ENCODE measurements at regions not wholly inside any gene's neighbourhood (a gene's known extent, or its start where the extent isn't known, plus 50 kb on each side); places are given as distances from the start of the nearest gene placed in this dataset.
A peak's percentile ranks its signal among the peaks of the same experiment; 100 is the strongest.

GRCh38 chr13:64332048-64332447, 2898.1 kb downstream of the PCDH9 start:
- dilution Hi-C loops (cut with HindIII; ENCODE audit: low sequenced_read_pairs, unreplicated experiment): no loop called here
- H3K4ac ChIP-seq (ENCODE audit: low read depth, low read length): no peak overlapping the region
- no peaks in the 10 kb centered on the region for H3K36me3 ChIP-seq (ENCODE audit: control insufficient read depth, insufficient read depth, low read length)
- H2AFZ ChIP-seq (replicated peaks; ENCODE audit: low read length, poor library complexity): no peak overlapping the region
- H3K9me3 ChIP-seq (ENCODE audit: control insufficient read depth, insufficient read depth, low read length): 0 out of 2 replicates have a peak, but pooled peaks cover 3% of the 10 kb centered on the region
- no peak for ATAC-seq (ENCODE audit: low read depth)
- no peak overlapping the region for H3K9ac ChIP-seq (ENCODE audit: low read depth, low read length)
- H3K4me1 ChIP-seq (ENCODE audit: control insufficient read depth, insufficient read depth, low read length): no peaks in the 10 kb centered on the region
- intact Hi-C loops (cut with micrococcal nuclease): no loop called here
- H3K4me2 ChIP-seq (ENCODE audit: low read depth, low read length): no peak overlapping the region
- H4K20me1 ChIP-seq (ENCODE audit: insufficient read depth, low read length): no peaks in the 10 kb centered on the region
- H3K18ac ChIP-seq (ENCODE audit: low read depth, low read length): no peak overlapping the region
- no peak overlapping the region for H3K4me3 ChIP-seq (ENCODE audit: insufficient read depth, low read depth, low read length)
- no peak overlapping the region for H3K23ac ChIP-seq (ENCODE audit: low read depth, low read length)
- H3K56ac ChIP-seq (ENCODE audit: extremely low read depth, insufficient read depth, low read length): no peak overlapping the region
- no peak overlapping the region for H2BK15ac ChIP-seq (ENCODE audit: low read depth, low read length)
- no peak overlapping the region for H2BK5ac ChIP-seq (ENCODE audit: low read depth, low read length, poor library complexity, severe bottlenecking)
- ChIA-PET POLR2A (ENCODE audit: unreplicated experiment) (no interaction called here), CTCF (no interaction called here)
- no peak for TF ChIP-seq NFE2L2 (IDR thresholded peaks at IDR 0.05; ENCODE audit: low read depth, low read length)
- TF ChIP-seq MXI1 (IDR thresholded peaks at IDR 0.05; ENCODE audit: borderline replicate concordance, low read depth, low read length): no peak
- TF ChIP-seq CEBPB (IDR thresholded peaks at IDR 0.05; ENCODE audit: low read depth, low read length): no peak
- no peak for TF ChIP-seq ELK1 (IDR thresholded peaks at IDR 0.05; ENCODE audit: borderline replicate concordance, low read depth, low read length)
- no peak for TF ChIP-seq USF2 (IDR thresholded peaks at IDR 0.05; ENCODE audit: low read depth, low read length)
- no peak for TF ChIP-seq POLR2A (IDR thresholded peaks at IDR 0.05; ENCODE audit: low read depth, low read length)
- TF ChIP-seq CTCF (conservative IDR thresholded peaks at IDR 0.05; ENCODE audit: low read depth, low read length): no peak
- no peak for TF ChIP-seq RAD21 (IDR thresholded peaks at IDR 0.05; ENCODE audit: low read length)
- no TSS peak for BruUV-seq (replicated peaks)
- peak; percentile 10 for DNase-seq
- no peaks in the 10 kb centered on the region for H3K9me1 ChIP-seq (ENCODE audit: insufficient read depth, low read length)
- H3K79me1 ChIP-seq (ENCODE audit: low read depth in 1 of 2, low read length in 2 of 2): no peaks in the 10 kb centered on the region
- WGBS, 2 experiments (ENCODE audit: extremely low coverage in 2 of 2, insufficient read length in 1 of 2): no CpG with 5 or more reads among the region's 2 CpGs
- H4K5ac ChIP-seq (ENCODE audit: low read depth, low read length): no peak overlapping the region
- no peak overlapping the region for H2BK20ac ChIP-seq (ENCODE audit: low read depth, low read length)
- H3K14ac ChIP-seq (replicated peaks; ENCODE audit: low read depth, low read length): no peak overlapping the region
- no peak overlapping the region for H4K91ac ChIP-seq (ENCODE audit: insufficient read depth, low read depth, low read length)
- in situ Hi-C loops (cut with MboI; ENCODE audit: low sequenced_read_pairs): no loop called here
- no peak overlapping the region for H2BK120ac ChIP-seq (ENCODE audit: low read depth, low read length)
- no peak overlapping the region for H4K8ac ChIP-seq (ENCODE audit: low read depth in 2 of 2, low read length in 2 of 2)
- H3K27ac ChIP-seq (ENCODE audit: insufficient read depth, low read length): no peak overlapping the region
- no peak overlapping the region for H2AK5ac ChIP-seq (ENCODE audit: low read depth, low read length)
- no peaks in the 10 kb centered on the region for H3K27me3 ChIP-seq (ENCODE audit: control insufficient read depth, insufficient read depth, low read length)
- H2AK9ac ChIP-seq (replicated peaks; ENCODE audit: low read depth, low read length, poor library complexity): no peak overlapping the region
